ENCODE measurements at regions not wholly inside any gene's neighbourhood (a gene's known extent, or its start where the extent isn't known, plus 50 kb on each side); places are given as distances from the start of the nearest gene placed in this dataset.

DNA sequence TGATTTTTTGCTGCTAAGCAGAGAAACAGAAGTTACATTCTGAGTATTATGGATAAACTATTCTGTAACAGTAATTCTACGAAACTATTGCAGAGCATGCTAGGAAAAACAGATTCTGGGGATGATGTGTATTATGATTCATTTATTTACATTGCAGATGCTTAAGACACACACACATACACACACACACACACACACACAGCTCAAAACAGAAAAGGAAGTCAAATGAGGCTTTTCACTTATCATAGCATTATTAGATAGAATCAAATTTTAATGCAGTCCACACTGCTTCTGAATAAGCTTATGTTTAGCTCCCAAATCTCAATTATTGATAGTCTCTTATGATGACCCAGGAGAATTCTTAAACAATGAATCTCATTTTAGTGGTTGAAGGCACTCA, 307.2 kb downstream of the HGF start:
- TF ChIP-seq, protein P1, sequence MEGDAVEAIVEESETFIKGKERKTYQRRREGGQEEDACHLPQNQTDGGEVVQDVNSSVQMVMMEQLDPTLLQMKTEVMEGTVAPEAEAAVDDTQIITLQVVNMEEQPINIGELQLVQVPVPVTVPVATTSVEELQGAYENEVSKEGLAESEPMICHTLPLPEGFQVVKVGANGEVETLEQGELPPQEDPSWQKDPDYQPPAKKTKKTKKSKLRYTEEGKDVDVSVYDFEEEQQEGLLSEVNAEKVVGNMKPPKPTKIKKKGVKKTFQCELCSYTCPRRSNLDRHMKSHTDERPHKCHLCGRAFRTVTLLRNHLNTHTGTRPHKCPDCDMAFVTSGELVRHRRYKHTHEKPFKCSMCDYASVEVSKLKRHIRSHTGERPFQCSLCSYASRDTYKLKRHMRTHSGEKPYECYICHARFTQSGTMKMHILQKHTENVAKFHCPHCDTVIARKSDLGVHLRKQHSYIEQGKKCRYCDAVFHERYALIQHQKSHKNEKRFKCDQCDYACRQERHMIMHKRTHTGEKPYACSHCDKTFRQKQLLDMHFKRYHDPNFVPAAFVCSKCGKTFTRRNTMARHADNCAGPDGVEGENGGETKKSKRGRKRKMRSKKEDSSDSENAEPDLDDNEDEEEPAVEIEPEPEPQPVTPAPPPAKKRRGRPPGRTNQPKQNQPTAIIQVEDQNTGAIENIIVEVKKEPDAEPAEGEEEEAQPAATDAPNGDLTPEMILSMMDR (IDR thresholded peaks at IDR 0.05), result no peak
- TF ChIP-seq POLR2A (IDR thresholded peaks at IDR 0.05) (no peak), EP300 (IDR thresholded peaks at IDR 0.05) (no peak)

Measured in sigmoid colon (tissue), 4 donors.